K562 (cell line): ENCODE measurements at regions not wholly inside any gene's neighbourhood (a gene's known extent, or its start where the extent isn't known, plus 50 kb on each side); places are given as distances from the start of the nearest gene placed in this dataset.

Experiments
- ATAC-seq: fragments of 200-7000 bp; cut with Tn5 transposase; 3 replicates; pipeline ENCODE4 v1.9.1; 2020; ENCODE audit warnings: moderate library complexity
- BruUV-seq: library from RNA; stranded (reverse); fragments of 400-500 nt; replicated peaks from 2 replicates; lab custom pipeline; 2021; lab: Mats Ljungman, UMichigan
- CTCF ChIA-PET: fragments of 300-600 bp; formaldehyde crosslinking; extraction: SDS; loops from one replicate; lab custom pipeline; 2021; ENCODE audit warnings: low intra/inter-chr PET ratio; lab: Yijun Ruan, JAX
- POLR2A ChIA-PET: fragments of 300-600, 350-650 bp; sonication (Branson Sonifier 250); formaldehyde crosslinking; extraction: SDS; loops from one replicate; lab custom pipeline; 2021; ENCODE audit warnings: antibody characterized with exemption, inconsistent platforms; lab: Yijun Ruan, JAX
- DNase-seq, 4 experiments: peaks; one replicate each; pipeline versions ENCODE4 v3.0.0 to v3.0.0-alpha.2; 2011 to 2018; ENCODE audit warnings: low spot score in 3 of 4, mixed read lengths in 3 of 4; ENCODE audit errors: extremely low read depth in 1 of 4
- FAIRE-seq: peaks from 2 replicates; lab custom pipeline; 2011; peaks lifted over from hg19 to GRCh38; lab: Jason Lieb, UNC
- H2AFZ ChIP-seq: 2 replicates; pipeline ENCODE4 v1.6.0; 2011; ENCODE audit warnings: low read depth, low read length, control low read depth, inconsistent platforms
- H3K27ac ChIP-seq: fragments of 200-600 bp; 3 replicates; pipeline ENCODE4 v1.8.0; 2011; ENCODE audit warnings: low read depth, mild to moderate bottlenecking, control low read depth, inconsistent platforms, low read length, moderate library complexity, mixed read lengths; ENCODE audit errors: extremely low read depth
- H3K27me3 ChIP-seq, 2 experiments: fragments of 300-600 bp in 1 of 2; 2 replicates in 1 of 2; 3 replicates in 1 of 2; pipeline versions ENCODE4 v1.6.0 to v1.8.0; 2011; ENCODE audit warnings: inconsistent platforms in 2 of 2, low read length in 2 of 2, mild to moderate bottlenecking in 1 of 2, mixed read lengths in 1 of 2, moderate library complexity in 1 of 2; ENCODE audit not compliant: control insufficient read depth in 2 of 2, insufficient read depth in 2 of 2
- H3K36me3 ChIP-seq: fragments of 300-600 bp; 3 replicates; pipeline ENCODE4 v1.8.0; 2011; ENCODE audit warnings: mild to moderate bottlenecking, low read length, inconsistent platforms; ENCODE audit not compliant: control insufficient read depth, insufficient read depth
- H3K4me1 ChIP-seq, 2 experiments: fragments of 200-600 bp in 1 of 2; replicated peaks in 1 of 2; 2 replicates in 1 of 2; 3 replicates in 1 of 2; pipeline versions ENCODE4 v1.5.1 to v1.8.0; 2011; ENCODE audit warnings: inconsistent platforms in 2 of 2, low read length in 2 of 2, mild to moderate bottlenecking in 1 of 2, mixed read lengths in 1 of 2, moderate library complexity in 1 of 2; ENCODE audit not compliant: control insufficient read depth in 2 of 2, insufficient read depth in 2 of 2
- H3K4me2 ChIP-seq: 2 replicates; pipeline ENCODE4 v1.6.1; 2011; ENCODE audit warnings: low read length, control low read depth, inconsistent platforms, mixed read lengths; ENCODE audit not compliant: insufficient read depth
- H3K4me3 ChIP-seq: fragments of 200-600 bp; sonication (generic), shearing (Covaris generic); 2 replicates; pipeline ENCODE4 v1.5.1; 2016; ENCODE audit warnings: control low read depth, inconsistent platforms
- H3K79me2 ChIP-seq: fragments of 200-600 bp; 3 replicates; pipeline ENCODE4 v1.8.0; 2011; ENCODE audit warnings: low read length, inconsistent platforms; ENCODE audit not compliant: control insufficient read depth, insufficient read depth
- H3K9ac ChIP-seq, 2 experiments: 2 replicates each; pipeline versions ENCODE4 v1.6.0 to v1.6.1; 2011; ENCODE audit warnings: low read depth in 2 of 2, low read length in 2 of 2, control low read depth in 1 of 2, inconsistent platforms in 1 of 2, mild to moderate bottlenecking in 1 of 2, mixed read lengths in 1 of 2; ENCODE audit not compliant: insufficient read depth in 1 of 2
- H3K9me1 ChIP-seq: one replicate; pipeline ENCODE4 v1.6.0; 2011; ENCODE audit warnings: inconsistent platforms, mild to moderate bottlenecking, low read length, moderate library complexity; ENCODE audit not compliant: control insufficient read depth, insufficient read depth
- H3K9me3 ChIP-seq: replicated peaks from 2 replicates; pipeline ENCODE4 v1.5.1; 2011; ENCODE audit warnings: low read depth, low read length, inconsistent platforms; ENCODE audit not compliant: control insufficient read depth, insufficient read depth
- H4K20me1 ChIP-seq: replicated peaks from 2 replicates; pipeline ENCODE4 v1.6.1; 2011; ENCODE audit warnings: low read length, inconsistent platforms, mixed read lengths; ENCODE audit not compliant: control insufficient read depth, insufficient read depth
- BCL6 ChIP-seq: fragments of 250-450 bp; sonication (Bioruptor Pico); IDR thresholded peaks from 2 replicates; pipeline ENCODE4 v1.4.0; 2020
- CHD1 ChIP-seq: fragments of 200-600 bp; sonication (generic); IDR thresholded peaks from one replicate; pipeline ENCODE4 v1.6.1; 2012; ENCODE audit warnings: mild to moderate bottlenecking, moderate library complexity, low read length, inconsistent platforms
- NEUROD1 ChIP-seq: fragments of 150-350 bp; IDR thresholded peaks from 2 replicates; pipeline ENCODE4 v1.6.1; 2014; ENCODE audit warnings: borderline replicate concordance, low read length, low read depth; ENCODE audit not compliant: partially characterized antibody
- THRA ChIP-seq: fragments of 450-650 bp; IDR thresholded peaks from 2 replicates; pipeline ENCODE4 v1.6.1; 2017; ENCODE audit warnings: mild to moderate bottlenecking, moderate library complexity
- ZNF175 ChIP-seq: fragments of 200-800 bp; sonication (Bioruptor generic); IDR thresholded peaks from 2 replicates; pipeline ENCODE4 v1.6.1; 2016; ENCODE audit warnings: low read depth, mild to moderate bottlenecking, missing genetic modification characterization, missing compliant biosample characterization
- ZNF3 ChIP-seq: fragments of 250-450 bp; sonication (Bioruptor Pico); IDR thresholded peaks from 2 replicates; pipeline ENCODE4 v1.5.0; 2021; ENCODE audit warnings: mild to moderate bottlenecking, moderate library complexity
- WGBS: fragments of 100-300 bp; shearing (Covaris generic); methylation state at CpG from one replicate; pipeline ENCODE4 v1.1.6; 2016; ENCODE audit warnings: low coverage, mixed read lengths; ENCODE audit not compliant: insufficient coverage; ENCODE audit errors: missing lambda C conversion rate; 5-methylcytosine and 5-hydroxymethylcytosine counted together
- in situ Hi-C: fragments of 300-500 bp; cut with MboI; formaldehyde crosslinking; loops from 4 replicates; pipeline ENCODE4 v1.15.0; 2018; ENCODE audit warnings: inconsistent platforms, mixed read lengths
- intact Hi-C: fragments of 100-400 bp; cut with micrococcal nuclease; formaldehyde crosslinking; loops from 2 replicates; pipeline ENCODE4 v1.14.2; 2022

GRCh38 chr2:17012297-17012696 lies 346.7 kb upstream of the CYRIA start:
- Histone ChIP-seq H4K20me1 (no peaks in the 10 kb centered on the region), H3K4me1 (no peaks in the 10 kb centered on the region), H3K27ac (no peak overlapping the region), H3K4me2 (no peak overlapping the region), H3K4me3 (no peak overlapping the region), H3K9me3 (no peaks in the 10 kb centered on the region), H3K27me3 (no peaks in the 10 kb centered on the region), H2AFZ (no peak overlapping the region), H3K36me3 (no peaks in the 10 kb centered on the region), H3K79me2 (no peaks in the 10 kb centered on the region)
- ATAC-seq, result no peak
- 2% methylated on average over 3 of the region's 3 CpGs for WGBS
- POLR2A ChIA-PET, result interaction anchor here (1.1 kb wide), 1 partner anchor 10 kb away, joined by 3 read pairs; no protein-coding TSS in a partner anchor
- no peak for DNase-seq
- BruUV-seq, result no TSS peak
- in situ Hi-C loops (no loop called here), intact Hi-C loops (no loop called here)
- FAIRE-seq, result no peak
- TF ChIP-seq ZNF175 (no peak), ZNF3 (no peak), THRA (no peak), CHD1 (no peak), BCL6 (CRISPR knock-in tag) (no peak), NEUROD1 (no peak)
- TF ChIP-seq, all 486 proteins: peak for 0
- CTCF ChIA-PET, result no interaction called here
- H3K9me1 ChIP-seq, result no peaks in the 10 kb centered on the region
- H3K9ac ChIP-seq, result no peak overlapping the region
